NCI-H2029 (cell line): ENCODE measurements at regions not wholly inside any gene's neighbourhood (a gene's known extent, or its start where the extent isn't known, plus 50 kb on each side); places are given as distances from the start of the nearest gene placed in this dataset.

Source experiments
- DNase-seq: peaks from one replicate; lab custom pipeline; 2025; lab: John Stamatoyannopoulos, UW

DNA sequence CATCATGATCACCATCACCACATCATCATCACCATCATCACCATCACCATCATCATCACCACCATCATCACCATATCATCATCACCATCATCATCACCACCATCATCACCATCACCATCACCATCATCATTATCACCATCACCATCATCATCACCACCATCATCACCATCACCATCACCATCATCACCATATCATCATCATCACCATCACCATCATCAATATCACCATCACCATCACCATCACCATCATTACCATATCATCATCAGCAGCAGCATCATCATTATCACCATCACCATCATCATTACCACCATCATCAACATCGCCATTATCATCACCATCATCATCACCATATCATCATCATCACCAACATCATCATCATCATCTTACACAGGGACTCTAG is 351.1 kb downstream of the MIAT start:
- no peak for DNase-seq

DNA sequence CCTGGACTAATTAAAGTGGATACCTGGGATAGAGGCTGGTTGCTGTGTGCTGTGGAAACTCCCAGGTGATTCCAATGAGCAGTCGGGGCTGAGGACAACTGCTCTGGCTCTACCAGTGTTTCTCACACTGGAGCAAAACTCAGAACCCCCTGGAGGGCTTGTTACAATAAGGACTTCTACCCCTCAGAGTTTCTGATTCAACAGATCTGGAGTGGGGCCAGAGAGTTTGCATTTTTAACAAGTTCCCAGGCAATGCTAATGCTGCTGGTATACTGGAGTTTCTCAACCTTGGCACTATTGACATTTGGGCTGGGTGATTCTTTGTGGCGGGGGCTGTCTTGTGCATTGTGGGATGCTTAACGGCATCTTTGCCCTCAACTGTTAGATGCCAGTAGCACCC is 353.7 kb downstream of the MIAT start:
- no peak for DNase-seq

DNA sequence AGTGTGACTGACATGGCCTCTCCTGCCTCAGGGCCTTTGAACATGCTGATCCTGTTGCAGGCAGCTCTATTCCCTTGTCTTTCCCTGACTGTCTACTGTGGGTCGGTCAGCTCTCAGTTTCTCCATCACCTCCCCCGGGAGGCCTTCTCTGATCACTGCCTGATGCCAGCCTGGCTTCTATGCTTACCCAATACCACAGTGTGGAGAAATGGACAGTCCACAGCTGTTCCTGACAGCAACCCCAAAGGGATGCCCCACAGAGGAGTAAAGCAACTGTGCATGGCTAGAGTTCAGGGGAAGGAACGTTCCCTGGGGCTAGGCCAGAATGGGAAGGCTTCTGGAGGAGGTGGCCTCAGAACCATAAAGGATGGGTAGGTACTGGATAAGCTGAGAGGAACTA is 354.3 kb downstream of the MIAT start:
- no peak for DNase-seq

DNA sequence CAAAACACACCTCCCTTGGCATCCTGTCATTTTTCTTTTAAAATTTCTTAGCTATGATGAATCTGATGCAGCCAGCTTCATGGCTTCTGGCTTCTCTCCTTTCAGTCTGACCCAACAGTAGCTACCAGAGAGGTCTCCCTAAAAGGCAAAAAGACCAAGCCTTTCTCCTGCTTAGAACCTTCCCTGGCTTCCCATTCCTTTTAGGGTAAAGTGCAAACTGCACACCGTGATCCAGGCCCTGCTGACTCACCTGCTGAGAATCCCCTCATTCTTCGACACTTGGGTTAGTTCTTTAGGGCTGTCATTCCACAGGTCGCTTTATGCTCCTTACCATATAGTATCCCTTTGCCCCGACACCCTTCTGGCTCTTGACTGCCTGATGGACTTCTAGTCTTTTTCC is 362.4 kb downstream of the MIAT start:
- DNase-seq: no peak

DNA sequence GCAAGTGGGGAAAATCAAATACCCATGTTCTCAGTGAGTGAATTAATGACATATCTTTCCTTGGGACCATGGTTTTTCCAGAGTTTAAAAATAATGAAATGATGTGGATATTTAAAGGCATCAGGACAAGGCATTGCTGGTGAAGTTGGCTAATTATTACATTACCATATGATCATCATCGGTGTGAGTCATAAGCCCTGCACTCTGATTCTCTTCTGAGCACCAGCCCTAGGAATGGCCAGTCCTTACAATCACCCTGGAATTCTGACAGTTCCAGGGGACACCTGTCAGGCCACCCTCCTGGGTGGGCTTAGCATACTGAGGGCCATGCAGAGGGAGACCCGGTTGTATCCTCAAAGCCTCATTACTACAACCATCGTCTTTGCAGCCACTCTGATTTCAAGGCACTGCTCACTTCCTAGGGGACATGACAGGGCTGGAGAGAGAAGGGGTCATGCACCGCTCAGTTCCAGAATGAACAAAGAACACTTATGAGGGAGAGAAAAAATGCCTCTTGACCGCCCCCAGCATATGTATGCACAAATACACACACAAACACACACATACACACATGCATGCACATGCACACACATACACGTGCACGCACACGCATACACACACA is 365.0 kb downstream of the MIAT start:
- no peak for DNase-seq

DNA sequence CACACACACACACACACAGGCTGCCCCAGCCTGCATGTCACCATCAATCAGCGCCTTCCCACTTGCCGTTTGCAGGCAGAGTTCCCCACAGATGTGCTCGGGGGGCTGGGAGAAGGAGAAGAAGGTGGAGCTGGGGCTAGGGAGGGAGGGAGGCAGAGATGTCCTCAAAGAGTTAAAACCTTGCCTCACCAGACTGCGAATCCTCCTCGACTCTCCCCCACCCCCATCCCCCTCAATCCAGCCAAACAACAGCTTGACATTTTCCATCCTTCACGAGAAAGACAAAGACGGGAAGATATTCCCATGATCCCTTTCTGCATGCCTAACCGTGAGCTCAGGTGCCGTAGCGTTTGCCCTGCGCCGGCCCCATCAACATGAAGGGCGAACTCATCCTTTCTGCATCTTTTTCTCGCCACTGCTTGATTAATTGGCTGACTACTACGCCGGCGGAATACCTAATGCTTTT is 365.5 kb downstream of the MIAT start:
- no peak for DNase-seq

DNA sequence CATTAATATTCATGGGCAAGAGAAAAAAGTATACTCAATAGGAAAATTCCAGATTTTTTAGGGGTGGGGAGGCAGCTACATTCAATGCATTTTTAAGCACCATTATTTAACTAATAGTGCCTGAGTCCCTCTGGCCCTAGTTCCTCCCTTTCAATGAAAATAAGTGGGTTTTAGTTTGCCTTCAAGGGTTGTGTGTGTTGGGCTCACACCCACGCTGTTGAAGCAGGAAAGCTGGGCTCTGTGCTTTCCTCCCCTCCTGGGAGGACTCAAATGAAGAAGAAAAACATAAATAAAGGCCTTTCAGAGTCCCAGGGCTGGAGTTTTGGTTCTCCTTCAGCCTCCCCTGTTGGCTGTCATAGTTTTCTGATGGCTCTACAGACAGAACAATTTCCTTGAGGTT is 366.2 kb downstream of the MIAT start:
- no peak for DNase-seq

DNA sequence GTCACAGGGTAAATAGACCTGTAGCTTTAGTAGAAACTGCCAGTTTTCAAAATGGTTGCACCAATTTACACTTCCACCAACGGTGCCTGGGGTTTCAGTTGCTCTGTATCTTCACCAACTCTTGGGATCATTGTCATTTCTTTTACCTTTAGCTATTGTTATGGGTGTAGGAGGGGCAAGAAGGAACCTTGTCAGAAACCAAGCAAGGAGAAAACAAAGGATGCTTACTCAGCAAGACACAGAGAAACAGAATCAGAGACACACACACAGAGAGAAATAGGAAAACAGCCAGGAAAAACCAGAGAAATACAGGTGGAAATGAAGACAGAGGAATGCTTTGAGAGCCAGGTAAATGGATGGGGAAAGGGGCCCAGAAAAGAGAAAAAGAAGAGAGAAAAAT is 367.6 kb downstream of the MIAT start:
- no peak for DNase-seq

DNA sequence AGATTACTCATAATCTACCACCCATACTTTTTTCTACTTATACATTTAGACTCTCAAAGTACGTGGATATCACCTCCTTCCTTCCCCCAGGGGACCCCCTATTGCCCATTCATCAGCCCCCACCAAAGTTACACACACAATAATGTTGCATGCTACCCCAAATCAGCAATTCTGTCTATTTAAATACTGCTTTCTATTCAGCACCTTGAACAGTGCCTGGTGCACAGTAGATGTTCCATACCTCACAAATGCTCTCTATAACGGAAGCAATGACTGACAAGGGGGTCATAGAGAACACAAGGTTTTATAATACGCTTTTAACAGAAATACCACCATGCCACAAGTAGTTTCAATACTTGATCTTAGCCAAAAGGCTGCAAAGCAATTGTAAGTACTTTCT is 370.7 kb downstream of the MIAT start:
- no peak for DNase-seq

DNA sequence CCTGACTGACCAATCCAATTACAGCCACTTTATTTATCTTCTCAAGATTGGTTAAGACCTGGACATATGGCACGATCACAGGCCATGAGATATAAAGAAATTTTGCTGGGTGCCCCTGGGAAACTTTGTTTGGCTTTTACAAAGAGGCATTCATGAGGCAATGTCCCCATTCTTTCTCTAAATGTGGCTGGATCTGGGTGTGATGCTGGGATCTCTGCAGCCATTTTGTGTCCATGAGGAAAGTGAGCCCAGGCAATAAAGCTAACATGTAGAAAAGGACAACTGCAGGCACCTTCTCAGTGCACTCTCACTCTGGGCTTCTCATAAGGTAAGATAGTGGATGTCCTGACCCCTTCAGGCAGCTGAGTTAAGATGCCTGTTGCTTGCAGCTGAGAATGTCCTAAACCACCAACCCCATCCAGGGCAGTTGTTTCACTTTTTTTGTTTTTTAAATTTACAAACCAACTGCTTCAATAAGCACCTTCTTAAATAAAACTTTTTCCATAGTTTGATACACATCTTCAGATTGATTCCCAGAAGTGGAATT is 372.3 kb downstream of the MIAT start:
- DNase-seq: no peak

DNA sequence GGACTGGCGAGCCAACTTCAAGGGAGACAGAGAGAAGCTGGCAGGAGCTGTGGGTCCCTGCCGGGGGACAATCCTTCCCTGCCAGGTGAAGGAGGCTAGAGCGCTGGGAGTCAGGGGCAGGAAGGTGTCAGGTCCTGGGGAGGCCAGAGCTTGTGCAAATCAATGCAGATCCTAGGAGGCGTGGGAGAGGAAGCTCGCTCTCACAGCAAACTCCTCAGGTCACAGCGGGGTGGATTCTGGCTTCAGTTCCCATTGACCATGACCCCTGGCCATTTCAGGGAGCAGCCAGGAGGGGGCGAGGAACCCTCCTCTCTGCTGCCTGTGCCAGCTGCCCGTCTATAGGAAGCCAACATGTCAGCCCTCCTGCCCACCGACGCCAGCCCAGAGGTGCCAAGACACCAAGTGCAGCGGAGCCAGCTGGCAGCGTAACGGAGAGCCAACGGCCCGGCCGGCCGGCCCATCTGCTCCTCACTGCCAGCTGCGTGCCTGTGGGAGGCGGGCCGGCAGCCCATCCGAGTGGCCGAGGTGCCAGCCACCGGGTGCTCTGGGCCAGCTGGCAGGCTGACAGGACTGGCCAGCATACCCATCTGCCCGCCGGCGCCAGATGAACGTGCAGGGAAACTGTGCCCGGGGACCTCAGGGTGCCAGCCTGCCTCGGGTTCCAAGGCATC is 374.8 kb downstream of the MIAT start:
- DNase-seq: peak; percentile 51

DNA sequence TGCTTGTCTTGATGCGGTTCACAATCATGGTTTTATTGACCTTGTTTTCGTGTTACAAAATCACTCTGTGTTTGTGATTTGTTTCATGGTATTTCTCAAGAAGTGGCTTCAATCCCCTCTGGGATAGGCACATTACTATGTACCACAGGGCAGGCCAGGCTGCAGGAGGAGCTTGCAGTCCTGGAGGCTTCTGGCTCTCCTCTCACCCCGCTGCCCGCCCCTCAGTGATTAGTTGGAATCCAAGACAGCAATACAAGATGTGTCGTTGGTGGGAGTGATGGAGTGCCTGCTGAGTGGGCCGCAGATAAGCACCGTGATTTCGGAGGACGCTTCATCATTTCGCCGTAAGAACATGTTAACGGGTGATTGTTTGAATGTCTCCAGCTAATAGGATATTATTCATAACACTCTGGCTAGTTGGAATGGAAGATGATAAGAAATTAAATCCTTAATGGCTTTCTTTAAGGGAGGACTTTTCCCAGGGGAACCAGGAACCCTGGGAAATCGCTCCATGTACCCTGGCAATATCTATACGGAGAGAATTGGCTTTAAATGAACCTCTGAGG is 384.4 kb downstream of the MIAT start:
- DNase-seq: no peak

DNA sequence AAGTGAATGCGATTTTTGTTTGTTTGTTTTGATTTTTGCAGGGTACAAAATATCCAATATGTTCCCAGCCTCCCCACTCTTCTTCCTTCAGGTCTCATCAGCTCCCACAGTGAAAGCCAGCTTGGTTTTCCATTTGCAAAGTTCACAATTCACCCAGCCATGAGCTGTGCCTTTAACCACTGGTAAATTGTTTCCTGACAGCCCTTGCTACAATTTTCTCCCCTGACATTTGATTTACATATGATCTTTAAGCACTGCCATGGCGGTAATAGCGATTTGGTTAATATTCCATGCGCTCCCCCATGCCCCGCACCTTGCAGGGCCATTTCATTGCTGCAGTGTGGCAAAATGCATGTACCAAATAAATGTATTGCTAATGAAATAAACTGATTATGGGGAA is 385.9 kb downstream of the MIAT start:
- DNase-seq: no peak

DNA sequence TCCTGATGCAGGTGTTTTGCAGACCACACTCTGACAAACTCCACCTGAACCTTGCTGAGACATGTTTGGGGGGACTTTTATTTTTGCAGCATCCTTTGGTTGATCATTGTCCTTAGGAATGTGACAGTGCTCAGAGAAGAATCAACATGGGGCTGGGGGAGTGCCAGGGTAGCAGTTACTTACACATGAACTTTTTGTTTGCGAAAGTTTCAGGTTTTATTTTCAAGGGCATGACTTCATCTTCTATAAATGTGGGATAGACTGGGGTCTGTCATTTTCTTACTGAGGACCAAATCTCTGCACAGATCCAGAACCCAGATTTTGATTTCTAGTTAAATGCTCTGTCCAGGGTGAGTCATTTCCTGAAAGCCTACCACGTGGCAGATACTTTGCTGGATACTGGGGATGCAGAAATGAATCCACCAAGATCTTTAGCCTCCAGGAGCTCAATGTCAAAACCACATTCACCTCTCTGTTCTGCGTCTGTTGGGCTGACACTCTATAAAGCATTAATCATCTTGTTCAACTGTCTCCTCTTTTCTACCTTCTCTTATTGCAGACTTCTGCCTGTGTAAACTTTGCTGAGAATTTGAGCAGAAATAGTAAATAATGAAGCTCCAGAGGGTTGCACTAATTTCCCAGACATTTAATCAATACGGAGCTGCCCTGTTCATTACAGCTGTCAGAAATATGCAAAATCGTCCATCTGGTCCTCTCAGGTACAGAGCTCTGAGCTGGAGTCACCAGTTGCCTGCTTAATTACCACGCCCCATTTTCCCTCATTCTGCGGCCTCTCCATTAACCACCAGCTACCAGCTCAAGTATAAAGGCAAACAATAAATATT is 387.9 kb downstream of the MIAT start:
- DNase-seq: no peak

DNA sequence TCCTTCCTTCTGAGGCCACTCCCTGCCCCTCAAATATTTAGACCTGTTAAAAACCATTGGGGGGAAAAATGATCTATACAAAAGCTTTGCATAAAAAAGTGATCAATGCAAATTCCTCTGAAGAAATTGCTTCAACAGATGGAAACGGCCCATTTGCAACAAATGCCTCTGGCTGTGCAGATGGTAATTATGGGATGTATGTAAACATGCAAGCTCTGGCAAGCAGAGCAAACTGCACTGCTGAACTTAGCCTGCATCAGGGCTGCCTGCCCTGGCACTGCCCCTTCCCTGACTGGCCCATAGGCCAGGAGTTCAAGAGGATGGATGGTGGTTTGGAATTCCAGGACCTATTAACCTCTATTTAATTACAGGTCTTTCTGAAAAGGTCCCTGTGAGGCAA is 388.7 kb downstream of the MIAT start:
- no peak for DNase-seq

DNA sequence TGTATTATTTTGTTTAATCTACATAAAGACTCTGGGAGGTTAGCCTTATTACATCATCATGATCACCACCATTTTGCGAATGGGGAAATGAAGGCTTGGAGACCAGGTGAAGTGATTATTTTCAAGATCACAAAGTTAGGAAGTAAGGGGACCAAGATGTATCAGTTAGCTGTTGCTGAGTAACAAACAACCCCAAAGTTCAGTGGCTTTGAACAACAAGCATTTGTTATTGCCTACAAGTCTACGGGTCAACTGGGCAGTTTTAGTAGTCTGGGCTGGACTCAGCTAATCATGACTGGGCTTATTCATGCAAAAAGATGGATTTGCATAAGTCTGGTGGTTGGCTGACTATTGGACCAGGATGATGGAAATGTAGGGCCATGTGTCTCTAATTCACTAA is 389.2 kb downstream of the MIAT start:
- DNase-seq: no peak

DNA sequence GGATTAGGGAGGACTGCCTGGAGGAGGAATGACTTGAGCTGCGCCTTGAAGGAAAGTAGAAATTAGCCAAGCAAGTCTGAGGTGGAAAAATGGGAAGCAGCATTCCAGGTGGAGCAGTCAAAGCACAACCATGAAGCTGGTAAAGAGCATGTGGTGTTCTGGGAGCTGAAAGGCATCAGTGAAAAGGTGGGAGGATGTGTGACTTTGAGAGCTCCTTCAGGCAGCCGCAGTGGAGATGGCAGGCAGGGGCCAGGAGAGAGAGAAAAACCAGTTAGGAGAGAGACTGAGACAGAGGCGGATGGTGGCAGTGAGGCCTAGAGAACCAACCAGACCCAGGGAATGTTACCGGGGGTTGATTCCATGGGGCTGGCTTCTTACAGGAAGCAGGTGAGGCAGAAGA is 393.4 kb downstream of the MIAT start:
- DNase-seq: no peak

DNA sequence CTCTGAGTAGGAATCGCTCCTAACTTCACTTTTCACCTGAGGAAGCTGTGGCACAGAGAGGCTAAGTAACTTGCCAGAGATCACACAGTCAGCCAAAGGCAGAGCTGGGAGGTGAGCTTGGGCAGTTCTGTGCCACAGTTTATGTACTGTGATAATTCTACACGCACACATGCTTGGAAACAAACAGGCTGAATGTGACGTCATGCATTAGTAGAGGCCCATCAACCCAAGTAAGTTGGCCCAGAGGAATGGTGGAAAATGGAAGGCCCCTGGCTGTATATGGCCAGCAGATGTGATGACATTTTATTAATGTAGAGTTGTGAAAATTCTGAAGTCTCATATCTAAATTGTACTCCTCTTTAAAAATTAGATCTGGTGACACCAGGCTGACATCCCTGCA is 394.0 kb downstream of the MIAT start:
- DNase-seq: no peak

DNA sequence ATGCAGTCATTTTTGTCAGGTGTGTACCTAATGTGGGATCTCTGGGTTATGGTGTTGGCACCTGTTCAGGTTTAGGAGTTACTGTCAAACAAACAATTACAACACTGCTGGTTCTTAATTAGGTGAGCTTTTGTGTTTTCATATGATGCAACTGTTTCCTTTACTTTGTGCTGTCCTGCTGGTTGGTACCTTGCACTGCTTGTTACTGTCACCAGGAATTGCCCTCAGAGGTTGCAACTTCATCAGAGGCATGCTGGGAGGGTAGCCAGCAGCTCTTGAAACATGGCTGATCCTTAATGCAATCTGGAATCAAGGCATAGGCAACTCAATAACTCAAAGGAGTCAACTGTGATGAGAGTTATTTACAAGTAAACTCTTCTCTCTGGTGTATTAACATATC is 400.3 kb downstream of the MIAT start:
- DNase-seq: peak; percentile 40

DNA sequence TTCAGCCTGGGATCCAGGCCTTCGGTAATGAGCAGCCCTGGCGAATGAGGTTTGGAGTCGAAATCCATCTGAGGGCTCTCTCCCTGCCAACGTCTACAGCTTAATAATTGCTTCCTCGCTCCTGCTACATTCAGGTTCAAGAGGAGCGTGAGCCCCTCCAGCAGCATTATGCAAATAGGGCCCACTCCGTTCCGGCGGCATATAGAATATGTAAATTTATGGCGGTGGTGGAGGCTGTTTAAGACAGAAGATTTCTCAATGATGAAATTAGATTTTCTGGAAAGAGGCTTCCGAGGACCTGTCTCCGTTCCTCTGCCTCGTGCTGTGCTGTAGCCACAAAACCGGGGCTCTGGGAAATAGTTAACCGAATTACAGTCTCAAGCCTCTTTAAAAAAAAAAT is 402.8 kb downstream of the MIAT start:
- no peak for DNase-seq

DNA sequence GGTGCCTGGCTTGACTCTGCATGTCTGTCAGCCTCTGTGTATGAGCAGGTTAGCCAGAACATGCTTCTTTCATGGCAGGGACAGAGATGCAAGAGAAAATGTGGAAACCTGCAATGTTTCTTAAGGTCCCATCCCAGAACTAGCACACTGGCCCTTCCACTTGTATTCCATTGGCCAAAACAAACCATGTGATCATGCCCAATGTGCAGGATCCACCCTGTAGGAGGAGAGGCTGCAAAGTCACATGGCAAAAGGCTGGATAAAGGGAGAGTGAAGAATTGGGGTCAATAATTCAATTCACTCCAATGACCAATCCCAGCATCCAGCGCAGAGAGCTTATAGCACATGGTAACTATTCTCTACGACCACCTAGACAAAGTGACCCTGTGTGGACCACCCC is 405.5 kb downstream of the MIAT start:
- no peak for DNase-seq

DNA sequence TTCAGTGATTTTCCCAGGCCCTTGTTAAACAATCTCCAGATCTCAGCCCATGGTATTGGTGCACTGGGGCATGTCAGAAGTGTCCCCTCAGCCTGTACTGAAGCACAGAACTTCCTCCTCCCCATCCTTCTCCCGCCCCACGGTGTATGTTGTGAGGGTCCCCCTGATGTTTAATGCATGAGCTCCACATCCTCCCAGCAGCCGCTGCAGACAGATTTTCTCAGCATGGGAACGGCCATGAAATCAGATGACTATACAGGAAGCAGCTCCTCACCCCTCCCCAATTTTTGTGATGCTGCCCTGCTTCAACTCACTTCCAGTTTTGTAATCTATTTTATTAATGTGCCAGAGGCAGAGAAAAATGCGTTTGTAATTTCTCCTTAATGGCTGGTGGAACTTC is 406.0 kb downstream of the MIAT start:
- DNase-seq: no peak

DNA sequence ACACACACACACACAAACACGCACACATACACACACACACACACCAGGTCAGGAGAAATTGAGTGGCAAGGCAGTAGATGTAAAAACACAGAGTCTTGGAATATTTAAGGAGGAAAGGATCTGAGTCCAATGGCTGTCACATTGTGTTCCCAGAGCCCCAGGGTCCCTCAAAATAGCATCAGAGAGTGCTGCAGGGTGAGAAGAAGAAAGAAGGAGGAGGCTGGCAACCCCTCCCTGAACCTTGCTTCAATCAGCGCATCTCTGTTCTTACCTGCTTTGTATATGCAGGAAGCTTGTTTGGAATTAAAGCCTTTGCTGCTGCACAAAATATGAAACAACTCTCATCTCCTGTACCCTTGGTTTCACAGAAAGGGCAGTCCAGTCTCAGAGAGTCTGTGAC is 406.5 kb downstream of the MIAT start:
- DNase-seq: no peak
